ENCODE measurements at regions not wholly inside any gene's neighbourhood (a gene's known extent, or its start where the extent isn't known, plus 50 kb on each side); places are given as distances from the start of the nearest gene placed in this dataset.
"Not testable (repeated sequence)": the region's sequence is repeated elsewhere in the genome, so short reads cannot be mapped to it uniquely, and the experiment has no call there.

- DNase-seq, result no peak
Observed at GRCh38 chr18:66994790-66995189, 390.9 kb upstream of the CDH19 start.

DNA sequence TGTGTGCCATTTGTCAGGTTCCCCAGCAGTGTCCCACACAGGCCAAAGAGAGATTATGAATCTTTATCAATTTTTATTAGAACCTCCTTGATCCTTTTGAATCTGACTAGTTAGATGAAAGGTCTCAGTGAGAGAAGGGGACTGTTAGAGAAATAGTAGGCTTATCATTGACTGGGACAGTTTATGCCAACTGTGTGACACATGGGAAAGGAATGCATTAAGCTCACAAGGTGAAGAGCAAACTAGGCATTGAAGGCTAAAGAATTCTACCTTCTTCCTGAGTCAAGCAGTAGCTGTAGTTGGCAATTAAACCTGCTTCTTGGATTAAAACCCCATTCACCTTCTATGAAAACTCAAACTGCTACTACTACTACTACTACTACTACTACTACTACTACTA lies 389.6 kb upstream of the CDH19 start:
- DNase-seq, result no peak

- DNase-seq, result no peak
Observed at GRCh38 chr18:66990909-66991308, 387.0 kb upstream of the CDH19 start.

- DNase-seq, result no peak
Observed at GRCh38 chr18:66979009-66979408, 375.1 kb upstream of the CDH19 start.

GRCh38 chr18:66972681-66973080 lies 368.8 kb upstream of the CDH19 start:
- DNase-seq, result no peak

GRCh38 chr18:66971960-66972359 lies 368.1 kb upstream of the CDH19 start:
- DNase-seq, result no peak

DNA sequence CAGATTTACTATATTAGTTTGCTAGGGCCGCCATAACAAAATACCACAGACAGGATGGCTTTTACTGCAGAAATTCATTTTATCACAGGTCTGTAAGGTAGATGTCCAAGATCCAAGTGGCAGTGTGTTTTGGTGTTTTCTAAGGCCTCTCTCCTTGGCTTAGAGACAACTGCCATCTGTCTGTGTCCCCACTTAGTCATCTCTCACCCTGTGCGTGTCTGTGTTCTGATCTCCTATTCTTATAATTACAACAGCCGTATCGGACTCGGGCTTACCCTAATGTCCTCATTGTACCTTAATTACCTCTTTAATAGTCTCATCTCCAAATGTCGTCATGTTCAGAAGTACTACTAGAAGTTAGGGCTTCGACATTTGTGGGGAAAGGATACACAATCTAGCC lies 362.3 kb upstream of the CDH19 start:
- DNase-seq, result no peak

DNA sequence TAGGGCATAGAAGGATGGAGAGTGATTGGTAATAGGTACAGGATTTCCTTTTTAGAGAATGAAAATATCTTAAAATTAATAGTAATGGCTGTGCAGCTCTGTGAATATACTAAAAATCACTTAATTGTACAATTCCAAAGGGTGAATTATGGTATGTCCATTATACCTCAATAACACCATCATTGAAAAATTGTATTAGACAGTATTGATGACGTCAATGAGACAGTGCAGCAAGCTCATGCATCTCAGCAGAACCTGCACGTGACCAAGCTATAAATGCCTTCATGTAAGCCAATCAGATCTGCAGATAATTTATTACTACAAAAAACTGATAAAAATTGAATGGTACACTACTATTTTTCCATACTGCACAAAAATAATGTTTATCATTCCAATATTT lies 354.4 kb upstream of the CDH19 start:
- no peak for DNase-seq

- no peak for DNase-seq
Observed at GRCh38 chr18:66951750-66952149, 347.9 kb upstream of the CDH19 start.

DNA sequence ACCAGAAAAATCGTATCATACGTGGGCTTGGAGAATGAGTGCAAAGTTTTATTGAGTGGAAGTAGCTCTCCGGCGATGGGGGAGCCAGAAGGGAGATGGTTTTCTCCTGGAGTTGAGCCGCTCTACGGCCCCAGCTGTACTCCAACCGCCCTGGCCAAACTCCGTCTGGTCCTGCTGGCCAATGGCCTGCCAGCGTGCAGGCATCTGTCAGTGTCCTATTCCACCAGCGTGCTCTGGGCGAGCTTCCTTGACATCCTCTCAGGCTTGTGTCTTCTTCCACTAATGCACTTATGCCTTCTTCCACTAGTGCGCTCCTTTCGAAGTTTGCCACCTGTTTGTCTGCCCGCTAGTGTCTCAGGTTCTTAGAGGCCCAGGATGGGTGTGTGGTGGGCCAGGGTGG lies 345.5 kb upstream of the CDH19 start:
- DNase-seq, result no peak

DNA sequence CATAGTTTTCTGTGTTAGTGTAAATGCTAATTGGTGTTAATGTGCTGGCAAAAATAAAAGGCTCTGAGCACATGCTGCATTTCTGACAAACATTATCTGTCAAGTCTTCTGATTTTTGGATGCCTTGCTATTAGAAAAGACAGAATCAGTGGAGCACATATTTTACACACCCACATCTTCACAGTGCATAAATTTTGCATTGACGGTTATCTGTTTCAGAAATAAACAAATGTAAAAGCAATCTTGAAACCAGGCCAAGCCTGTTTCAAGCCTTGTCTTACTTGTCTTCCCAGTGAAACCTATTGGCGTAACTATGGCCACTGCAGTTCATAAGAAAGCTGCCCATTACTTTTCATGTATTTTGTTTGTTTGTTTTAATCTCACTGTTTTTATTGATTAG lies 333.7 kb upstream of the CDH19 start:
- DNase-seq, result no peak

DNA sequence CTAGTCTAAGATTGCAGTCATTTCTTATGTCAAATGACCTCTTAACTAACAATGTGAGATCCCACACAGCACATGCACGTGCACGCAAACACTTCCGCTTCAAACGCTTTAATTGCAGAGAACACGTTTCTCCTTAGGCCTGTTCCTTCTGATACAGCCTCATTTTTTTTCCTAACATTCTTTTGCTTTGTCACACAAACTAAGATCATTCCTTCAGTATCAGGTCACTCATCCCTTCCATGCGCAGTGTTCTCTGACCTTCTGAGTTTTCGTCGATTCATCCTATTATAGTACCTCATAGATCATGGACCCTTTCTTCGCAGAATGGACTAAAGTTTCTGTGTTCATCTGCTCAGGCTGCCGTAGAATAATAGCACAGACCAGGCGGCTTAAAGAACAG lies 327.1 kb upstream of the CDH19 start:
- no peak for DNase-seq

DNA sequence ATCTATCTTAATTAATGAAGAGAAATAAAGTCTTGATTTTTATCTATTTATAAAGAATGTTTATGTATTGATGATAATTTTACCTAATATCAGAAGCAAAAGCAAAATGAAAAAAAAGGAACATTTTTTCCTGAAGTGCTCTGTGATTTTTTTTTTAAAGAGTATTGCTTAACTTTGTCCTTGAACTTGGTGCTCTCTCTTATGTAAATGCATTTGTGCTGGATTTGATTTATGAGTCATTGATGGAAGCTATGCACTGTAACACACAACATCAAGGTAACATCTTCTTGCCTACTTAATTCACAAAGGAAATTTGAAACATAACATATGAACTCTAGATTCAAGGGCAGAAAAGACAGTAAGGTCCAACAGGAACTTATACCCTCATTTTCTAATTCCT lies 312.9 kb upstream of the CDH19 start:
- no peak for DNase-seq

GRCh38 chr18:66900837-66901236 lies 296.9 kb upstream of the CDH19 start:
- DNase-seq, result no peak

- DNase-seq, result no peak
Observed at GRCh38 chr18:66895631-66896030, 291.7 kb upstream of the CDH19 start.

DNA sequence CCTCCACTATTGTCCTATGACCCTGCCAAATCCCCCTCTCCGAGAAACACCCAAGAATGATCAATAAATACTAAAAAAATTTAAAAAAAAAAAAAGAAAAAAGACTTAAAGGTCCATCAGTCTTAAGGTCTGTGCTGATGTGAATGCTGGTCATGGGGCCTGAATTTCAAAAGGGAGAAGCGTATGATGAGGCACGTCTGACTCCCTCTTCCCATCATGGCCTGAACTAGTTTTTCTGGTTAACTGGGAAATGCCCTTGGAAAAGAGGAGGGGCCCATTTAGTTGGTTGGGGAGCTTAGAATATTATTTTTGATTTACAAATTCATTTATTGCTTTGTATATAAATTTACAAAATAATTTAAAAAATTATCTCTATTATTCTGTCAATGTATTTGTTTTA lies 291.0 kb upstream of the CDH19 start:
- DNase-seq, result no peak

DNA sequence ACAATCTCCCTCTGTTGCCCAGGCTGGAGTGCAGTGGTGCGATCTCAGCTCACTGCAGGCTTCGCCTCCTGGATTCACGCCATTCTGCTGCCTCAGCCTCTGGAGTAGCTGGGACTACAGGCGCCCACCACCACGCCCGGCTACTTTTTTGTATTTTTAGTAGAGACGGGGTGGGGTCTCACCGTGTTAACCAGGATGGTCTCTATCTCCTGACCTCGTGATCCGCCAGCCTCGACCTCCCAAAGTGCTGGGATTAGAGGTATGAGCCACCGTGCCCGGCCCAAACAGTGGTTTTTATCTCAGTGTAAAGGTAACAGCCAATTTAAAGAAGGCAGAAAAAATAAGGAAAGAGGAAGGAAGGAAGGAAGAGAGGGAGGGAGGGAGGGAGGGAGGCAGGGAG lies 288.5 kb upstream of the CDH19 start:
- DNase-seq, result not testable (repeated sequence)

DNA sequence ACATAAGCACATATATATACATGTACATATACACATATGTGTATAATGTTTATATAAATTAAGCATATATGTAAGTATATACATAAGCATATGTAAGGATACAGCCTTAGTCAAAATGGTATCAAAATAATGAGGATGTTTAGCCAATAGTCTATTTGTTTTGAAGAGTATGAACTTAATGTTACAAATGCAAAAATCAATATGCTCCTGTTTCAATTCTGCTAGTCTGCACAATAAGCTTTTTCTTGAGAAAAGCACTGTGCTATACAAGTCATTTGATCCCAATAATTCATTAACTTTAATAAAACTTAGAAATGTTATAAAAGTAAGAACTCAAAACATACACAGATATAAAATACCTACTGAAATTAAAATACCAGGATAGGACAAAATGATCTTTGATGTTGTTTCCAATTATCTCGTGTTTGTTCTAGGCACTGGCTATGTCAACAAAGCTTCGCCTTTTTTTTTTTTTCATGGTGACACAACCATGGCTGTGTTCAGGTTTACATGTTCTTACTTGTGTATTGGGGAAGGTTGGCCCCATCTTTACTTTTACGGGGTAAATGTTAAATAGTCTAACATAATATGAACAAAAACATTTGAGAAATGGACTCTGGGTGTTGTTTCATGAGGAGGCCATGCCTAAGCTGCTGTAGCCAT lies 271.1 kb upstream of the CDH19 start:
- DNase-seq, result no peak

- no peak for DNase-seq
Observed at GRCh38 chr18:66874375-66874774, 270.5 kb upstream of the CDH19 start.

GRCh38 chr18:66873899-66874298 lies 270.0 kb upstream of the CDH19 start:
- DNase-seq, result no peak

DNA sequence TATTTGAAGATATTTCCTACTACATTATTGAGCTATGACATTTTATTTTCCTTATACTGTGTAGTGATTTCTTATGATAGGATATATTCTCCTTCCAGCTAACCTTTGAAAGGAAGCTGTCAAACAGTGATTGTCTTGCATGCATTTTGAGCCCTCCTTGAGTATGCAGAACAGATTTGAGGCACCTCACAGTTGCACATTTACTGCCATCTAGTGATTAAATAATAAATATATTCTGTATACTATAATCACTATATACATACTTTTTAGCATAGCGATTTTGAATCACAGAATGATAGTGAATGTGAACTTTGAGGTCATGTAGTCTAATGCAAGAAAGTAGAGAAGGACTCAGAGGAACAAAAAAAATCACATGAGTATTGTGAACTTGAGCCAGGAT lies 268.4 kb upstream of the CDH19 start:
- DNase-seq, result no peak

DNA sequence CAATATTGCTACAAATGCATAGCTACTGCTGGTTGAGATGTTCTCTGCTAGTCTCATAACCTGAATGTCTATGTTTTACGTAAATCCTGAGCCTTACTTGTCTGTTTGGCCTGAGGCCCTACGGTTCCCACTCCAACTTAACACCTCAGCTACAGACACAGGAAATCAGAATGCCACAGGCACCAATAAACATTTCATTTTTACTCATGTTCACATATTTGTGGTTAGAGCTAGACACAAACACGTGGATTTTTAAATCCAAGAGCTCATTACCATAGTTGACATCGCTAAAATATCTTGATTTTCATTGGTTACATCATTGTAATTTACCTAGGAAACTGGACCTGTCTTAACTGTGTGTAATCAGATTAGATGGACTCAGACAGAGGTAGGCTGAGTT lies 263.8 kb upstream of the CDH19 start:
- DNase-seq, result no peak

DNA sequence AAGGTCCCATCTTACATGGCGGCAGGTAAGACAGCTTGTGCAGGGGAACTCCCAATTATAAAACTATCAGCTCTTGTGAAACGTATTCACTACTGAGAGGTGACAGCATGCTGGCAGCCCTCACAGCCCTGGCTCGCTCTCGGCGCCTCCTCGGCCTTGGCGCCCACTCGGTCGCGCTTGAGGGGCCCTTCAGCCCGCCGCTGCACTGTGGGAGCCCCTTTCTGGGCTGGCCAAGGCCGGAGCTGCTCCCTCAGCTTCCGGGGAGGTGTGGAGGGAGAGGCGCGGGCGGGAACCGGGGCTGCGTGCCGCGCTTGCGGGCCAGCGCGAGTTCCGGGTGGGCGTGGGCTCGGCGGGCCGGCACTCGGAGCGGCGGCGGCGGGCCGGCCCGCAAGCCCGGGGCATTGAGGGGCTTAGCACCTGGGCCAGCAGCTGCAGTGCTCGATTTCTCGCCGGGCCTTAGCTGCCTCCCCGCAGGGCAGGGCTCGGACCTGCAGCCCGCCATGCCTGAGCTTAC lies 262.6 kb upstream of the CDH19 start:
- DNase-seq, result not testable (repeated sequence)

DNA sequence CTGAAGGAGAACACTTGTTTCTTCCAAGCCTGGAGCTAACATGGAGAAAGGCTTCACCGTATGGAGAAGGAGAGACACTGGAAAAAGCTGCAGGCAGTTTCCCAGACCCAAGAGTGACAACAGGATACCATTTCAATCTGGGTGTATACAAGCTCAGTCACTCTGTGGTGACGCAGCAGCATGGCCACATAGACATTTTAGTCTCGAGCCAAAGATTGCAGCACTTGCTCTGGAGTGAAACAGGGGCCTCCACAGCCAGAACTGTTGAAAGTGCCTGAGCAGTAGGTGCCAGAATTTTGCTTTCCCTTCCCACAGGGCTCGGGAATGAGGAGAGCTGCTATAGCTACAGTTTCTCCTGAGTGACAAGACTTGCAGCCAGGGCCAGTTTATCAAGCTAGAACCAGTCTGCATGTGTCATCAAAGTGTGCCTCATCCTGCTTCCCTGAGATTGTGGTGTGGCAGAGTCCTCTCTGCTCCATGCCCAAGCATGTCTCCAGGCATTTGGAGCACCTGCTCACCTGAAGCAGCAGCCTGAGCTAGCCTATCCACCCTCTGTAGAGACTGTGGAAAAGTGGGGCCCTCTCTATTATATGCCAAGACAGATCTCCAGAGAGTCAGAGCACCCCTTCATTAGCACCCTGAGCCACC lies 234.6 kb upstream of the CDH19 start:
- DNase-seq, result no peak

GRCh38 chr18:66833646-66834045 lies 229.8 kb upstream of the CDH19 start:
- no peak for DNase-seq

Data from effector CD4-positive, alpha-beta T cell (primary cell).